Transverse colon (tissue), 4 donors: ENCODE measurements at regions not wholly inside any gene's neighbourhood (a gene's known extent, or its start where the extent isn't known, plus 50 kb on each side); places are given as distances from the start of the nearest gene placed in this dataset.

ENCODE experiments used
- DNase-seq: peaks from one replicate; pipeline ENCODE4 v3.0.0-alpha.2; 2019
- H3K27ac ChIP-seq, 4 donors: fragments of 200-600 bp; sonication (generic); 2 replicates each; pipeline ENCODE4 v1.5.1; 2016 to 2018; ENCODE audit warnings: inconsistent platforms in 4 of 4
- H3K27me3 ChIP-seq: fragments of 200-600 bp; sonication (generic); 2 replicates; pipeline ENCODE4 v1.5.1; 2017; ENCODE audit warnings: inconsistent platforms
- H3K36me3 ChIP-seq, 4 donors: fragments of 200-600 bp; sonication (generic); 2 replicates each; pipeline ENCODE4 v1.5.1; 2017 to 2019; ENCODE audit warnings: inconsistent platforms in 4 of 4
- H3K4me1 ChIP-seq, 4 donors: fragments of 200-600 bp; sonication (generic); 2 replicates each; pipeline ENCODE4 v1.5.1; 2017 to 2020; ENCODE audit warnings: inconsistent platforms in 4 of 4
- H3K4me3 ChIP-seq, 4 donors: fragments of 200-600 bp; sonication (generic); 1 replicate in 1 of 4; 2 replicates in 3 of 4; pipeline versions ENCODE4 v1.5.1 to v1.6.1; 2017 to 2019; ENCODE audit warnings: inconsistent platforms in 4 of 4
- H3K9me3 ChIP-seq, 2 donors: fragments of 200-600 bp; sonication (generic); 2 replicates each; pipeline ENCODE4 v1.5.1; 2017 to 2019; ENCODE audit warnings: inconsistent platforms in 2 of 2
- CTCF ChIP-seq, 5 experiments: fragments of 200-600 bp in 3 of 5; fragments of 450-650 bp in 2 of 5; sonication (generic) in 3 of 5; IDR thresholded peaks; 1 replicate in 2 of 5; 2 replicates in 3 of 5; pipeline ENCODE4 v1.5.1; 2016 to 2017; ENCODE audit warnings: antibody characterized with exemption in 5 of 5, inconsistent platforms in 3 of 5, mild to moderate bottlenecking in 2 of 5, moderate library complexity in 1 of 5
- EP300 ChIP-seq: sonication (generic); formaldehyde crosslinking; IDR thresholded peaks from one replicate; pipeline ENCODE4 v1.6.1; 2017; ENCODE audit warnings: antibody characterized with exemption, low read depth
- POLR2A ChIP-seq: fragments of 450-650 bp; IDR thresholded peaks from one replicate; pipeline ENCODE4 v1.6.1; 2016; ENCODE audit warnings: antibody characterized with exemption, mild to moderate bottlenecking, moderate library complexity
- POLR2AphosphoS5 ChIP-seq, 3 donors: sonication (generic); formaldehyde crosslinking; IDR thresholded peaks; one replicate each; pipeline ENCODE4 v1.6.1; 2016; ENCODE audit warnings: antibody characterized with exemption in 3 of 3
- WGBS, 2 donors: methylation state at CpG; one replicate each; pipeline ENCODE4 v1.1.5; 2018; ENCODE audit warnings: low coverage in 1 of 2; 5-methylcytosine and 5-hydroxymethylcytosine counted together
- in situ Hi-C, 4 donors: fragments of 200-750 bp; cut with MboI; loops; one replicate each; pipeline versions ENCODE4 v1.15.0 to v1.15.1; 2017; ENCODE audit warnings: low sequenced_read_pairs in 3 of 4, low pct_ligation_motif_present in 1 of 4, low pct_unique_long_range_greater_than_20kb in 1 of 4
- intact Hi-C: fragments of 100-400 bp; cut with DNase I; formaldehyde crosslinking; loops from one replicate; pipeline ENCODE4 v1.15.1; 2023; ENCODE audit warnings: low total_unique reads

GRCh38 chr3:193885832-193886231, 250.1 kb upstream of the HES1 start:
- H3K9me3 ChIP-seq, result no peaks in the 10 kb centered on the region
- DNase-seq, result peak; percentile 89
- H3K27me3 ChIP-seq, result no peaks in the 10 kb centered on the region
- H3K4me3 ChIP-seq, result no peak overlapping the region
- 55 to 60% methylated on average over 5 to 6 of the region's 6 CpGs for WGBS, 2 donors
- no peaks in the 10 kb centered on the region for H3K36me3 ChIP-seq
- intact Hi-C loops, result no loop called here
- in situ Hi-C loops, result no loop called here
- TF ChIP-seq POLR2AphosphoS5 (IDR thresholded peaks at IDR 0.05), result peak in 2 of 3 donors; percentile 57 to 78
- no peak for TF ChIP-seq POLR2A
- peak overlapping the region; percentile 63 to 75 (median 72) for H3K27ac ChIP-seq
- H3K4me1 ChIP-seq, result peaks cover 4 to 38% (median 13%) of the 10 kb centered on the region in 4 donors

DNA sequence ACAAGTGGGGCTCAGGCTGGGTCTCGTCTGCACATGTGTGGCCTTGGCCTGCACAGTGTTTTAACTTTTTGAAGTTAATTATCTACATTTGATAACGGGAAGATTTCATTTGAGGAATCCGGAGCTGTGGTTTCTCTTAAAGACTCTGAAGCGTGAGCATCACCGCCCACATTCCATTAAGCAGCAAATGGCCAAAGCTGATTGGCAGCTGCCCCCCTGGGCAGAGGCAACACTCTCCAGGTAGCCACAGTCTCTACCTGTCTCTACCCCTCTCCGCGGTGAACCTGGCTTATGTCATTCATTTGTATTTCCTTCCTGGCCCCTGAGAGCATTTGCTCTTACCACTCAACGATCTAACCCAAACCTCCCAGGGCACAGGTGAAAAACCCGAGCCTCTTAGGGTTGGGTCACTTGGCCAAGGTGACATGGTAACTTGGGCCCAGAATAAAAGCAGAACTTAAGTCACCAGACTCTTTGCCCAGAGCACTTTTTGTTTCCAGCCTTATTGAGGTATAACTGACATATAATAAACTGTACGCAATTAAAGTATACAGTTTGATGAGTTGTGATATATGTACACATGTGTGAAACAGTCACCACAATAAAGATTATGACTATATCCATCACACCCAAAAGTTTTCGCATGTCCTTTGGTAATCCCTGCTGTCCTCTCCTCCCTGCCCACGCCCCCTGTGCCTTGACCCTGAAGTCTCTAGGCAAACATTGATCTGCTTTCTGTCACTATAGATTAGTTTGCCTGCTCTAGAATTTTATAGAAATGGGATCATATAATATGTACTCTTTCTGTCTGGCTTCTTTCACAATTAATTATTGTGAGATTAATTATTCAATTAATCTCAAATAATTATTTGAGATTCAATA, 245.7 kb upstream of the HES1 start:
- 56 to 62% methylated on average over 8 to 12 of the region's 12 CpGs for WGBS, 2 donors
- Histone ChIP-seq H3K36me3 (no peaks in the 10 kb centered on the region), H3K4me3 (no peak overlapping the region), H3K27ac (peak overlapping the region; percentile 57 to 77 (median 70)), H3K4me1 (peaks cover under 1 to 26% (median 14%) of the 10 kb centered on the region in 4 donors), H3K9me3 (no peaks in the 10 kb centered on the region), H3K27me3 (no peaks in the 10 kb centered on the region)
- intact Hi-C loops (no loop called here), in situ Hi-C loops (no loop called here)
- TF ChIP-seq POLR2A (no peak), POLR2AphosphoS5 (IDR thresholded peaks at IDR 0.05) (peak in 1 of 3 donors; percentile 45)
- peak; percentile 70 for DNase-seq

DNA sequence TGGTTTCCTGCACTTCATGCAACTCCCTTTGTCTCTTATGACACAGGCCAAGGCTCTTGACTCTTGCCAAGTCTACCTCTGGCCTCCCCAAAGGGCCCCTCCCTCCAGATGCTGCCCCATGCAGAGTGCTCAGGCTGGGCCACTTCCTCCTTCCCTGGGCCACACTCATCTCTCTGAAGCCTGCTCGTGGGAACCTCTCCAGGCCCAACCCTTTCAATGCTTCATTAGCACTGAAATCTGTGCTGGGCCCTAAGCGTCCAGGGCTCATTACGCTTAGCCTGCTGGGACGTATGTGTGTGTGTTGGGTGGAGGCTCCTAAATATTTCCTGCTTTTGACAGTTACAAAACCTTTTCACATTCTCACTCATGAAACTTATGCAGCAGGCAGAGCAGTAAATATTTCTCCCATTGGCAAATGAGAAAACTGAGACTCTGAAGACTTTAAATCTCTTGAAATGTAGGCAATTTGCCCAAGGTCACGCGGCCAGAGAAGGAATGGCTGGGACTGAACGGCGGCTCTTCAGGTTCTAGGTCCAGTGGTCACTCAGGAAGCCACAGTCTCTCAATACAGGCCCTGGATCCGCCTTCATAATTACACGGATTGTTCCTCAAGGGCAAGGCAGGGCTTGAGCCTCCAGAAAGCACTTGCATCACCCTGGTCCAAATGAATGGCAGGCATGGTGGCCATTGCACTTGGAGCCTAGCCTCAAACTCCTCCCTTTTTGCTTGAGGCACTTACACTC, 241.7 kb upstream of the HES1 start:
- Histone ChIP-seq H3K27me3 (no peaks in the 10 kb centered on the region), H3K9me3 (no peaks in the 10 kb centered on the region), H3K36me3 (no peaks in the 10 kb centered on the region), H3K27ac (peak overlapping the region; percentile 18 to 52 (median 22)), H3K4me1 (peaks cover 0 to 16% (median 7%) of the 10 kb centered on the region in 4 donors), H3K4me3 (no peak overlapping the region)
- no peak for DNase-seq
- intact Hi-C loops (no loop called here), in situ Hi-C loops (no loop called here)
- TF ChIP-seq CTCF (IDR thresholded peaks at IDR 0.05) (no peak), EP300 (no peak), POLR2AphosphoS5 (IDR thresholded peaks at IDR 0.05) (no peak)
- WGBS, 2 donors, result 65% methylated on average over 10 of the region's 10 CpGs; no CpG with 5 or more reads in 1 of the 2 donors

DNA sequence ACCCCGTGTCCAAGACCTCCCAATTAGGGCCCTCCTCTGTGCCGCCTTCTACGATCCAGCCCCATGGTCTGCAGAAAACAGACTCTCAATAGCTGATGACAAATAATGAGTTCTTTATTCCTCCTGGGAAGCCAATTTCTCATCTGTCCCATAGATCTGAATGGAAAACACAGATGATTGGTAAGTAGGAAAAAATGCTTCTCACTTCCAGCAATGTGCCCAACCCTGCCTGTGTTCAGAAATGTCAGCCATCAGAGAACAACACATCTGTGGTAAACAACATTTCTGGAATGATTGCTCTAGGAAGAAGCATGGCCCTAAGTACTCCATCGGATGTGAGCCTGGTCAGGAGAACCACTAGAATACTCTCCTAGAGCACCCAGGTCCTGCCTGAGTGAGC, 240.5 kb upstream of the HES1 start:
- DNase-seq, result no peak
- Histone ChIP-seq H3K27ac (no peak overlapping the region), H3K27me3 (no peaks in the 10 kb centered on the region), H3K9me3 (no peaks in the 10 kb centered on the region), H3K4me1 (peaks cover 0 to 11% (median 5%) of the 10 kb centered on the region in 4 donors), H3K4me3 (no peak overlapping the region), H3K36me3 (no peaks in the 10 kb centered on the region)
- no peak for TF ChIP-seq POLR2AphosphoS5 (IDR thresholded peaks at IDR 0.05)
- TF ChIP-seq POLR2A, result no peak
- no peak for TF ChIP-seq EP300
- no peak for TF ChIP-seq CTCF (IDR thresholded peaks at IDR 0.05)
- intact Hi-C loops, result no loop called here
- 74 to 92% methylated on average over 3 to 4 of the region's 4 CpGs for WGBS, 2 donors
- in situ Hi-C loops, result no loop called here

DNA sequence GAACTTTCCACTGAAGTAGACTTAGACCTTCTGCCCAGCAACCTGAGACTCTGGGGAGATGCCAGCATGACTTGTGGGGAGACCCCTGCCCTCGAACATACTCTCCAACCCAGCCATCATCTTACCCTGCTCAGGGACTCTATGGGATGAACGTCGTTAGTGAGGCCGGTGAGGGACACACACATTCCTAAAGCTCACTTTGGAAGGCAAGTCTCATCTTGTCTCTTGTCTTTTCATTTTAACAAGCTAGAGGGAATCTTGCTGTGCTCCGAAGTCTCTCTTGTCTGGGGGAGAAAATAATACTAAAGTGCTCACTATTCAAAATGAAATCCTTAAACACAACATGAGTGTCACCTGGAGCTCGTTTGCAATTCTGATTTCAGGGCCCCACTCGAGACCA, 239.5 kb upstream of the HES1 start:
- H3K4me1 ChIP-seq, result peaks cover 0 to 11% (median 5%) of the 10 kb centered on the region in 4 donors
- H3K27me3 ChIP-seq, result no peaks in the 10 kb centered on the region
- peak overlapping the region in 1 of 4 donors; percentile 14 for H3K27ac ChIP-seq
- H3K36me3 ChIP-seq, result no peaks in the 10 kb centered on the region
- in situ Hi-C loops, result no loop called here
- whole genome bisulfite sequencing, 2 donors, result 82 to 92% methylated on average over 2 to 7 of the region's 7 CpGs
- no peak for DNase-seq
- no peaks in the 10 kb centered on the region for H3K9me3 ChIP-seq
- intact Hi-C loops, result no loop called here
- TF ChIP-seq CTCF (IDR thresholded peaks at IDR 0.05), result no peak
- no peak for TF ChIP-seq POLR2AphosphoS5 (IDR thresholded peaks at IDR 0.05)
- TF ChIP-seq EP300, result no peak
- no peak for TF ChIP-seq POLR2A
- H3K4me3 ChIP-seq, result no peak overlapping the region
